ENCODE measurements at regions not wholly inside any gene's neighbourhood (a gene's known extent, or its start where the extent isn't known, plus 50 kb on each side); places are given as distances from the start of the nearest gene placed in this dataset.

GRCh38 chr9:29965834-29966233 is 2392.6 kb upstream of the C9orf72 start:
- no peak for TF ChIP-seq POLR2AphosphoS5 (IDR thresholded peaks at IDR 0.05; ENCODE audit: control insufficient read depth, insufficient read depth, low read depth, low read length)
- no peak for TF ChIP-seq TEAD4 (IDR thresholded peaks at IDR 0.05; ENCODE audit: low read length)
- no peak for TF ChIP-seq TEAD4 (CRISPR knock-in tag; IDR thresholded peaks at IDR 0.05; ENCODE audit: borderline replicate concordance)
- TF ChIP-seq YY1 (IDR thresholded peaks at IDR 0.05; ENCODE audit: borderline replicate concordance in 1 of 3, control insufficient read depth in 1 of 3, extremely low read depth in 1 of 3, insufficient read depth in 3 of 3, insufficient read length in 1 of 3, insufficient replicate concordance in 2 of 3, low read depth in 1 of 3, low read length in 2 of 3) = no peak
- TF ChIP-seq FOXO4 (CRISPR knock-in tag; IDR thresholded peaks at IDR 0.05) = no peak
- no peak for TF ChIP-seq RB1 (IDR thresholded peaks at IDR 0.05; ENCODE audit: low read depth)
- TF ChIP-seq EGR1 (conservative IDR thresholded peaks at IDR 0.05) = no peak
- TF ChIP-seq, protein P1, sequence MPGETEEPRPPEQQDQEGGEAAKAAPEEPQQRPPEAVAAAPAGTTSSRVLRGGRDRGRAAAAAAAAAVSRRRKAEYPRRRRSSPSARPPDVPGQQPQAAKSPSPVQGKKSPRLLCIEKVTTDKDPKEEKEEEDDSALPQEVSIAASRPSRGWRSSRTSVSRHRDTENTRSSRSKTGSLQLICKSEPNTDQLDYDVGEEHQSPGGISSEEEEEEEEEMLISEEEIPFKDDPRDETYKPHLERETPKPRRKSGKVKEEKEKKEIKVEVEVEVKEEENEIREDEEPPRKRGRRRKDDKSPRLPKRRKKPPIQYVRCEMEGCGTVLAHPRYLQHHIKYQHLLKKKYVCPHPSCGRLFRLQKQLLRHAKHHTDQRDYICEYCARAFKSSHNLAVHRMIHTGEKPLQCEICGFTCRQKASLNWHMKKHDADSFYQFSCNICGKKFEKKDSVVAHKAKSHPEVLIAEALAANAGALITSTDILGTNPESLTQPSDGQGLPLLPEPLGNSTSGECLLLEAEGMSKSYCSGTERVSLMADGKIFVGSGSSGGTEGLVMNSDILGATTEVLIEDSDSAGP (CRISPR knock-in tag; IDR thresholded peaks at IDR 0.05) = no peak
- TF ChIP-seq ETS2 (tag; IDR thresholded peaks at IDR 0.05; ENCODE audit: borderline replicate concordance, poor library complexity, severe bottlenecking) = no peak
- TF ChIP-seq KAT2B (IDR thresholded peaks at IDR 0.05; ENCODE audit: low read depth, low read length) = no peak

Measured in K562 (cell line).